HG02798 (cell line): ENCODE measurements at regions not wholly inside any gene's neighbourhood (a gene's known extent, or its start where the extent isn't known, plus 50 kb on each side); places are given as distances from the start of the nearest gene placed in this dataset.

ENCODE experiments used
- ATAC-seq: cut with Tn5 transposase; IDR thresholded peaks from one replicate; pipeline ENCODE4 v1.9.1; 2021; ENCODE audit warnings: mild to moderate bottlenecking; ENCODE audit not compliant: unreplicated experiment, poor library complexity

DNA sequence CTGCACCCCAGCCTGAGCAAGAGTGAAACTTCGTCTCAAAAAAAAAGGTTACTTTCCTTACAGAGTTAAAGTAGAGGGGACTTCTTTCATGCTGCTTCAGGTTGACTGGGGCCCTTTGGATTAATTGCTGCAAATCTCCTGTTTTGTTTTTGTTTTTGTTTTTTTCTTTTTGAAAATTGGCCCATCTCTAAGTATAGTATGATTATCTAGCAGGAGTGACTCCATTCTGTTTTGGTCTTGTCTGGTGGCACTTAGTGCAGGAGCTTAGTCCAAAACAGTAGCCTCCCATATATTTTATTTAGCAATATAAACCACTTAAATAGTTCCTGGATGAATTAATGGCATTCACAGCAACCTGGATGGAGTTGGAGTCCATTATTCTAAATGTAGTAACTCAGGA, 113.0 kb downstream of the RPL22L1 start:
- ATAC-seq, result no peak

DNA sequence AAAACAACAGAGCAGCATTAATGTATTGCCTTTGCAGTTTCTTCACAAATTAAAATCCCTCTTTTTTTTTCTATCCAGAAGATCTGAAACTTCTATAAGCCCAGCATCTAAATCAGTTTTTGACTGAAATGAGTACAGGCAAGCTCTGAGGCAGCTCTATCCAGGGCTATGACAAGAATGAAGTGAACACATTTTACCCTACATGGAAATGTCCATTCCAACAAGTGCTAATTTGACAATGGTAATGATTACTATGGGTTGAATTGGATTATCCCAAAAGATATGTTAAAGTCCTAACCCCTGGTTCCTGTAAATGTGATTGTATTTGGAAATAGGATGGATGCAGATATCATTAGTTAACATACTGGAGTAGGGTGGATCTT, 115.7 kb downstream of the RPL22L1 start:
- no peak for ATAC-seq

DNA sequence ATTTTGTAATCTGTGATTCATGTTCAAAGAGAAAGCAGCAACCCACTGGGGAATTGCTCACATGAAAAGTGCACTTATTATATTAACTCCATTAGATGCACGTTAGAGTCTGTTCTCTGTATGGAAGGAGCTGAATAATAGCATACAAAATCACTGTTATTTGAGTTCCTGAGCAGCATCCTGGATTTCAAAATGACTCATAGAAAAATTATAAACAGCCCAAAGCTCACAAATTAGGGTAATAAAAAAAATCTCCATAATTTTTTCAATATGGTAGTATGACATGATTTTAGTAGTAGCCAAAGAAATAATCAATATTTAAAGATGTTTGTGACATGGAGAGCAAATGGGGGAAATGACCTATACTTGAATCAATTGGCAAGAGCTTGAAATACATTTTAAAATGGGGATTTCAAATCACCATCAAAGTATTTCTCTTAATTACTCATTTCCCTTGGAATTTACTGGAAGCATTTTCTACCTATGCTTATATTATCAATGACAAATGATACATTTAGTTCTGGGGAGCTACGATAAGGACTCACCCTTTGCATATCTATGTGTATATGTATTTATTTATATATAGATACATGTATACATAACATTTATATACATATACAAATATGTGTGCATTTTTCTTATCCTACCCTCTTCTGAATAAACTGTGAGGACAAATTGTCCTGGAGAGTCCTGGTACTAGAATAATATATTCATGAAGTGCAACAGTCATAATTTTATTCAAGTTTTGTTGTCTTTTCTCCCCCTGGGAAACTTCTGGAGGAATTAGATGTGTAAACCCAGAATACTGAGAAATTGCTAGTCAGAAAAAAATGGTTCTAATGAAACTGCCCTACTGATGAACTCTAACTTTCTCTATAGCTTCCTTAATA, 116.3 kb downstream of the RPL22L1 start:
- no peak for ATAC-seq

DNA sequence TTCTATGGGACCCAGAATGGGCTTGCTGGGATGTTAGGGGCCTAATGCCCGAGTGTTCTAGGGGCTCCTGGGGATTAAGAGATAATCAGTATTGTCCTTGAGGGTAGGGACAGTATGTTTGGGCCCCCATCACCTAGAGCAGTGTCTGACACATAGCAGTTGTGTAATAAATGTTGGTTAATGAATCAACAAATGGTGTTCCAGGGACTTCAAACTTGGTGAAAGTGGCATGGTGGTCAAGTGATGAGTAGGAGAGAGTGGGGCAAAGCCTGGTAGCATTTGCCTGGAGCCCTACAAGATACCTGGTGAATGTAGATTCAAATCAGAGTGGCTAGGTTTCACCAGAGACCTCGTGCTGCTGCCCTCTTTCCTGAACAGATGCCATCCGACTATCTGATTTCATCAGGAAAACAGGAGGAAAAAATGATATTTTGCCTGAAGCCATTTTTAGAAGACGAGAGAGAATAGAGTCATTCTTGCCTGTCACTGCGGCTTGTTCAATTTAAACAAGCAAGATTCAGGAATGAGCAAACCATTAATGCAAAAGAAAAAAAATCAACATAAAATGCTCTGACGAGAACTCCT, 117.3 kb downstream of the RPL22L1 start:
- no peak for ATAC-seq

DNA sequence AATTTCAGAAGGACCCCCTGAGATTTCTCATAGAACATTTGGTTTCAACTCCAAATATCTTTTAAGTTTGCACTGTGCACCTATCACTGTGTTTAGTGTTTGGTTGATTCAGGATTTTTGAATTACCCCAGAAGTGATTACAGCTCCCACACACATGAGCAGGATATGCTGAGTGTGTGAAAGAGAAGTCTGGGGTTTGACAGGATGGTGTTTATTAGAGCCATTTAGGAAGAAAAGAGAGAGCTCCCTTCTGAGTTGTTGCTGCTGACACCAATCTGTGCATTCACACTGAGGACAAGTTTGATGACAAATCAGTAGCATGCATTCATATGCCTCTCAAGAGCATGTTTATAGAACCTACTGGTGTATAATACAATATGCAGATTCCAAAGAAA, 118.1 kb downstream of the RPL22L1 start:
- ATAC-seq, result no peak

DNA sequence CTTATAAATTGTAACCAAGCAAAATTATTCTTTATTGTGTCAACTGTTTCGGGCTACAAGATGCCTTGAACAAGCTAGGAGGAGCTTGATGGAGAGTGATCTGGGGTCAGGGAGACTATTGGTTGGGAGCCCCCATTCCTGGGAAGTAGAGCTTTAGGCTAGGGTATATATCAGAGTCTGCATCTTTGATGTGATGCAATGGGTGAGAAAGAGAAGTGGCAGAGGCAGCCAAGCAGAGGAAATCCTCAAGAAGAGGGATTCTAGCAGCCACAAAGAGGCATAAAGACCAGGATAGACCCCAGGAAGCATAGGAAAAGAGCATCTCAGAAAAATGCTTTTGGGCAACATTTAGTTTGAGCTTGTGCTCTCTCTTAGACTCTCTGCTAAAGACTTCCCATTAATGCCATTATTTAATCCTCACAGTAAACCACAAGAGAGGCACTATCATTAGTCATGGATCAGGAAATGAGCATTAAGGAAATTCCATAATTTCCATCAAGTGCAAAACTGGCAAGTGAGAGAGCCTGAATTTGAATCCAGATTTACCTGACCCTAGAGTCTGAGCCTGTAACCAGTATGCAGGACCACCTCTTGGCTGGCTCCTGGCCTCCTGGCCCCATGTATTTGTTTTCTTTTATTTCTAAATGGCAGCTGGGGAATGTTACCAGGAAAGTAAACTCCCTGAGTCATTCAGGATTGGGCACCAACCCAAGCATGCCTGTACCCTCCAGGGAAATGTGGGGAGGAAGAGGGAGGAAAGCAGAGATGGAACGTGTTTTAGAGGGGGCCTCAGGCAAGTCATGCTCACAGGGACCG, 118.7 kb downstream of the RPL22L1 start:
- ATAC-seq, result no peak

DNA sequence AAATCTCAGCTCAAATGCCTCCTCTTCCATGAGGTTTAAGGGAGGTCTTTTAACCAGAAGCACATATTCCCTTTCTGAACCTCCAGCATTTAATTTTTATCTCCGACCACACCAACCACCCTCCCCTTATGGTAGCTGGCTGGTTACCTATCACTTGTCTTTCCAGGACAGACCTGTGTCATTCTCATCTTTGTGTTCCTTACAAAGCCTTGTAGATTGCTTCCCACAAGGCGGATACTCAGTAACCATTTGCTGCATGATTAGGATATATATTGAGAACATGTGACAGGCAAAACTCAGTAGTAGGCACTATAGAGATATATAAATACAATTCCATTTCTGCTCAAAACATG, 119.5 kb downstream of the RPL22L1 start:
- no peak for ATAC-seq

DNA sequence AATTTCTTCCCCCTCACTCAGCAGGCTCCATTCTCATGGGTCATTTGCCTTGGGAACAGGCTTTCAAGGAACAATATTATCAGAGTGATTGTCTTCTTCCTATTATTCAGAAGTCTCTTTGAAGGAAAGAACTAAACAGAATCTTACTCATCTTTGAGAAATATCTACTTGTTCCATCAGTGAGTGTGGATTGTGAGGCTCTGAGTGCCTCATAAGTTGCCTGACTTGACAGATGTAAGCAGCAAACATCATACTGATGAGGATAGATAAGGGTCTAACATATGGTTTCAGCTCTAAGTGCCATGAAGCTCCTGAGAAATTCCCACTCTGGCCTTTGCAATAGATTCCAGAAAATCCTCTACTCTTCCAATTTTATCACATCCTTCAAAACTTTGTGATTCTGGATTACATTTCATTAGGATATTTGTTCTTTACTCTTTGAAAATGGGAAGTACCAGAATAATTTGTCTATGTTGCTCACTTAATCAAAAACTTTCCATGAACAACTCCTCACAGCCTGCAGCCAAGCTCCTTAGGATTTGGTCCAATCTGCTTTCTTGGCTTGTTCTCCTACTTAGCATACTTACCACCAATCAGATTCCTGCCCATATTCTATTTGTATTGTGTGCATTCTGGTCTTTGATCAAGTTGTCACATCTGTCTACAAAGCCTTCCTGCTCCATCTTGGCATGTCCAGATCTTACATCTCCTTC, 120.1 kb downstream of the RPL22L1 start:
- no peak for ATAC-seq

DNA sequence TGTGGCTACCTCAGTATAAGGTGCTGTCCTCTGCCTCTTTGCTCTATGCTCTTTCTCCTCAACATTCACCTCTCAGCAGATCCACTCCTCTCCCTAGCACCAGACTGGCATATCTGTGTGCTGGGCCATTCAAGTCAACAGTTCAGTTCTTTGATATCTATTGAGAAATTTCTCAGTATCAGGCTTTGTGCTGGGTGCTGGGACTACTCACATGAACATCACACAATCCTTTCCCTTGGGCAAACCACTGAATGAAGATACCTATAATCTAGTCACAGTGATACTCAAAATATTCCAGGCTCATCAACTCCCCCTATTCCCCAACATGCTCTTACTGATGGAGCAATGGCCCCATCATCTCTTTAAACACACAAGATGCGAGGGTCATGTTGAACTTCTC, 120.8 kb downstream of the RPL22L1 start:
- no peak for ATAC-seq

DNA sequence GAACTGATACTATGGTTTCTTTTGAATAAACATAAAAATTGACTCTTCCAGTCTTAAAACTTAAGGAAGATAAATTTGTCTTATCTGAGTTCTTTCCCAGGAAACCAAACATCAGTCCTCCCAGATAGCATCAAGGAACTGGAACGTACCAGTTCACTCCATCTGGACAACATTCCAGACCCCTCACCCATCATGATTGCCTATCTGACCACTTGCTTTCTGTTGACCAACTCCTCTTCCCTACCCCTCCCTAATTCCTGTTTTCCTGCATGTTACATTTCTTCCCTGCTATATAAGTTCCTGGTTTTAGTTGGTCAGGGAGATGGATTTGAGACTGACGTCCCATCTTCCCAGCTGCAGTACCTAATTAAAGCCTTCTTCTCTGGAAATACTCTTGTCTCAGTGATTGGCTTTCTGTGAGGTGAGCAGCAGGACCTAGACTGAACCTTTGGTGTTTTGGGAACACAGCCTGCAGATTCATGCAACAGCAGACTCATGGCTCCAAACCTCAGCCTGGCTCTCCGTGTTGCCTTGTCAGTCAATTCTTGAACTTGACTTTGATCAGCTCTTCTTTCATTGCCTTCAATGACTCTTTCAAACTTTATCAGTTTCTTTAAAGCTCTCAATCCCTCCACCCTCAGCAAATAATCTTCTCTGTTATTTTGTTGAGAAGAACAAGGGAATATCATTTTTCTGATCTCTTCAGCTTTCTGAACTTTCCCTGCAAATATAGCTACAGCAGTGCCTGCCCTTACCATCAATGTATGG, 123.6 kb downstream of the RPL22L1 start:
- no peak for ATAC-seq

DNA sequence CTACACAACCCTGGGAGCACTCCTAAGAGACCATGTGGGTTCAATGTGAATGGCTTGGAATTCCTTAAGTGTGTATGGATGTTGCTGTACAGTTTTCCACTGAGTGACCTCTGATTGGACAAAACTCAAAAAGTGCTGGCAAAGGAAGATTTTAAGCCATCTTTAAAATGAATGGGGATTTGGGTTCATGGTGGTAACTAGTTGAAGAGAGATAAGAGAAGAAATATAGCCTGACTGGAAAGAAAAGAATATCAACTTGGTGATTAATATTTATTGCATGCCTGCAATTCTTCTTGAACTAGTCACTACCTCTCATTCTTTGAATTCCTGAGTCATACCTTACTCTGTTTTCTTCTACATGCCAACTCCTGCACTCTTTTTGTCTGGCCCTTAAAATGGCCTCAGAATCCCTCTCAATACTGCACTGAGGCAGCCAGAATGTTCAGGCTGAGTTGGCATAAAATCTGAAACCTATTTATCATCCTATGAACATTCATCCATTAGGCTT, 124.7 kb downstream of the RPL22L1 start:
- no peak for ATAC-seq

DNA sequence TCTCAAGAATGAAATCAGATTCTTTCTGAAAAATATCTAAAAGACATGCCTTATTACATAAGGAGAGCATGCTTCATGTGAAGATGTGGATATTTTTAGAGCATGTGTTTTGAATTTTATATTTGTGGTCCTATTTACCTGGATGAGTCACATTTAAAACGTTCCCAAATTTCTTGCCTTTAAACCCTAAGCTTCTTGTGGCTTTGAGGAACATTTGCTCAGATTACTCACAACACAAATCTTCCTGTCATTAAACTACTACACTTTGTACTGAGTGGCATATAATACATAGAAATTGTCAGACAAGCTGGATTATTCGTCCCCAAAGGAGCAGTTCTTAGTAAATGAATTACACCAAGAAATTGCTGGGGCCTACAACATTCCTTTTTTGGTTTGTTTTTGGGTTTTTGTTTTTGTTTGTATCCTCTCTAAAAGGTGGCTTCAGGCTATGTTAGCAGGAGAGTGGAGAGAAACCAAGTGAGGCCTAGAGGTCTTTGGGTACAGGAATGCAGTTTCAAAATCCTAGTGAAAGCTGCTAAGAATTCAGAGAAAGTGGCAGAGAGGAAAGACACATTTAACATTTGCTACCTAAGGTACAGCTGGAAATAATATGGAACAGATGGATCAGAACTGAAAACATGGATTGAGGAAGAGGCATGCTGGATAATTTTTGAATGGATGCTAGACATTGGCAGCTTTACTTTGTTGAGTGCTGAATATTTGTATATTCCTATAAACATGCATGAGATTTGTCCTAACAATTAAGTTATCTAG, 128.1 kb downstream of the RPL22L1 start:
- no peak for ATAC-seq

DNA sequence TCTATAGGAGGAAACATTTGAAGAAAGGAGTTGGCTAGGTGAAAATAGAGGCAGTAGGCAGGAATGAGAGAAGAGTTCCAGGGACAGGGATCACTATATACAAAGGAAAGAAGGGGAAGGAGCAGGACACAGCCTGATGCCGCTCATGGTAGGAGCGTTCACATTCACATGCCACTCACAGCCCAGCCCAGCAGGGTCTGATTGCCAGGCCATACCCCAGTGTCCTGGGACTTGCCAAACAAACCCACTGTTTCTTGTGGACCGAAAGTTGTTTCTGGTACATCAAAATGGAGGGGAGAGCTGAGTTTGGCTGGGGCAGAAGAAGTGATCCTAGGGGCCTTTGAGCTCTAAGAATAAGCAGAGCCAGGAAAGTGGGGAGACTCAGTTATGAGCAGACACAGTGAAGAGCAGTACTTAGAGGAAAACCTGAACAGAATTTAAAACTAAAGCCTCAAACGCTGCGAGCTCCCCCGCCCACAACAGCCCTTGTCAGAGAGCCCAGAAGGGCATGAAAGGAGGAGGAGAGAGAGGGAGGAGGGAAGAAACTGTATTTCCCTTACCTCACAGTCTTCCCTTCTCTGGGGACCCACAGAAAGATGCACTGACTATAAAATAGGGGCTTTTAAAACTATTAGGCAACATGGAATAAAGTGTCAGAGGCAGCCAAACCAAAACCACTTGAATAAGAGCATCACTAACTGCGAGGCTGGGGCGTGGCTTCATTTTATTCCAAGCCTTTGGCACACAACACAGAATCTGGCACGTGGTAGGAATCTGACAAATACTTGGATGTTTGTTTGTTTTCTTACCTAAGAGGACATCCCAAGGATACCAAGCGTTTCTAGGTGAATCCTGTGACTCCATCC, 129.0 kb downstream of the RPL22L1 start:
- no peak for ATAC-seq

DNA sequence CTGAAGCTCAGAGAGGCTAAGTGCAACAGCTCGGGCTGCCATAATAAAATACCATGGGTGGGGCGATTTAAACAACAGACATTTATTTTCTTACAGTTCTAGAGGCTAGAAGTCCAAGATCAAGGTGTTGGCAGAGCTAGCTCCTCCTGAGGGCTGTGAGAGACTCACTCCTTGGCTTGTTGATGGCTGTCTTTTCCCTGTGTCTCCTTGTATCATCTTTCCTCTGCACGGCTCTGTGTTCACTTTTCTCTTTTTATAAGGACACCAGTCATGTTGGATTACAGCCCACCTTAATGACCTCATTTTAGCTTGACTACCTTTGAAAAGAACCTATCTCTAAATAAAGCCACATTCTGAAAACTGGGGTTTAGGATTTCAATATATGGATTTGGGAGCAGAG, 129.7 kb downstream of the RPL22L1 start:
- no peak for ATAC-seq

DNA sequence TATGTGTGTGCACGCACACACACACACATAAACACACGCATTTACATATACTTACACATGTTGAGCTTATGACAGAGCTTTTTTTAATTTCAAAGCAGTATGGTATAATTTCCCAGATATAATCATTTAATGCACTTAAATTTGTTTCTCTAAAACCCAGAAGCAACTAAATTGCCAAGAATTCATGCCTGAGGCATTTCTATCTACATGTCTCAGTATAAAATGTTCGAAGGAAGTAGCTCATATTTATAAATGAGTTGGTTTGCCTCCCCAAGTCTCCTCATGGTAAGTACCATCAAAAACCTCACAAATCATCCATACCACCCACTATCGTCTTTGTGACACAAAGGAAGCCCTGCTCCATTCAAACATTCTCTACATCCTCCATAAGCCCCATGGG, 130.6 kb downstream of the RPL22L1 start:
- ATAC-seq, result no peak

DNA sequence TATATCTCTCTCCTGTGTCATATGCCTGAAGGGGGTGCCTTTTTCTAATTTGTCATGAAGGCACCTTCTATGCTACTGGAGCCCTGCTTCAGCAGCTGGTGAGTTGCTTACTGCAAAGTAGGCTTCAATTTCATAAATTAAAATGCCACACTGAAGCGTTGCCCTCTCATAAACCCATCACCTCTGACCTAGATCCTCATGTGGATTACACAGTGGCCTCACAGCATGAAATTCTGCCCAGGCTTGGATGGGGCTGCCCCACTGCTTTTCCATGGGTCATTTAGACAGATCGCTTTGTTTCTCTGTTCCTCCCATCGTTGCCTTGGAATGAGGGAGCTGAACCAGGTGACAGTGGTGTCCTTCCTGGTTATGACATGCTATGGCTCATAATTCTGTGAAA, 131.2 kb downstream of the RPL22L1 start:
- no peak for ATAC-seq

DNA sequence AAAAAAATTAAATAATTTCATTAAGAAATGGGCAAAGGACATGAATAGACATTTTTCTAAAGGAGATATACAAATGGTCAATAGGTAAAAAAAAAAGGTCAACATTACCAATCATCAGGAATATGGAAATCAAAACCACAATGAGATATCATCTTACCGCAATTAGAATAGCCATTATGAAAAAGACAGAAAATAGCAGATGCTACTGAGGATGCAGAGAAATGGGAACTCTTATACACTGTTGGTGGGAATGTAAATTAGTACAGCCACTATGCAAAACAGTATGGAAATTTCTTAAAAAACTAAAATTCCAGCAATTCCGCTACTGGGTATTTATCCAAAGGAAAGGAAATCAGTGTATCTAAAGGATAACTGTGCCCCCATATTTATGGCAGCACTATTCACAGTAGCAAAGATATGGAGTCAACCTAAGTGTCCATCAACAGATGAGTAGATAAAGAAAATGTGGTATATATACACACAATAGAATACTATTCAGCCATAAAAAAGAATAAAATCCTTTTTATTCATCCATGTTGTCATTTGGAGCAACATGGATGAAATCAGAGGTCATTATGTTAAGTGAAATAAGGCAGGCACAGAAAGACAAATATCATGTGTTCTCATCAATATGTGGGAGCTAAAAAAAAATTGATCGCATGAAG, 132.4 kb downstream of the RPL22L1 start:
- ATAC-seq, result no peak

DNA sequence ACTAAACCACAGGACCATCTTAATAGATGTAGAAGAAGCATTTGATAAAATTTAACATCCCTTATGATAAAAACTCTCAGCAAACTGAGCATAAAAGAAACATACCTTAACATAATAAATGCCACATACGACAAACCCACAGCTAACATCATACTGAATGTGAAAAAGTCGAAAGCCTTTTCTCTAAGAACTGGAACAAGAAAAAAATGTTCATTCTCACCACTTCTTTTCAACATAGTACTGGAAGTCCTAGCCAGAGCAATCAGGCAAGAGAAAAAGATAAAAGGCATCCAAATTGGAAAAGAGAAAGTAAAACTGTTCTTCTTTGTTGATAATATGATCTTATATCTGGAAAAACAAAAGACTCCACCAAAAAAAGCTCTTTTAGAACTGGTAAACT, 134.2 kb downstream of the RPL22L1 start:
- no peak for ATAC-seq
